HCT116 (cell line): ENCODE measurements at regions not wholly inside any gene's neighbourhood (a gene's known extent, or its start where the extent isn't known, plus 50 kb on each side); places are given as distances from the start of the nearest gene placed in this dataset.

Source experiments
- ATAC-seq: fragments of 200-7000 bp; cut with Tn5 transposase; 2 replicates; pipeline ENCODE4 v1.9.1; 2020; ENCODE audit warnings: mild to moderate bottlenecking, moderate library complexity
- BruUV-seq: library from RNA; stranded (reverse); fragments of 400-500 nt; replicated peaks from 2 replicates; lab custom pipeline; 2021; lab: Mats Ljungman, UMichigan
- CTCF ChIA-PET: fragments of 300-600 bp; sonication (Branson Sonifier 250); formaldehyde crosslinking; loops from one replicate; lab custom pipeline; 2021; ENCODE audit warnings: antibody characterized with exemption; lab: Charles Lee
- POLR2A ChIA-PET: fragments of 300-600, 350-600 bp; sonication (Branson Sonifier 250); formaldehyde crosslinking; loops from one replicate; lab custom pipeline; 2021; ENCODE audit warnings: antibody characterized with exemption; lab: Charles Lee
- RAD21 ChIA-PET, 2 experiments: fragments of 300-600 bp; sonication (Branson Sonifier 250); formaldehyde crosslinking; loops; one replicate each; lab custom pipeline; 2023; ENCODE audit warnings: low total read pairs in 2 of 2; ENCODE audit not compliant: uncharacterized antibody in 2 of 2, unreplicated experiment in 2 of 2, low non-redundant PET in 1 of 2; lab: Charles Lee
- DNase-seq: peaks from one replicate; pipeline ENCODE4 v3.0.0-alpha.2; 2010; ENCODE audit warnings: low read depth, low spot score
- H2AFZ ChIP-seq: fragments of 200-600 bp; shearing (Covaris generic), sonication (generic); 2 replicates; pipeline ENCODE4 v1.6.1; 2017; ENCODE audit warnings: low read depth, mixed run types, mixed read lengths, antibody characterized with exemption, low read length; ENCODE audit not compliant: poor library complexity, severe bottlenecking
- H3K27ac ChIP-seq: 2 replicates; pipeline ENCODE4 v1.5.1; 2012; ENCODE audit warnings: low read depth, low read length
- H3K27me3 ChIP-seq: fragments of 200-600 bp; sonication (generic); 2 replicates; pipeline ENCODE4 v1.6.1; 2016; ENCODE audit warnings: mixed run types, low read length, mixed read lengths; ENCODE audit not compliant: insufficient read depth
- H3K36me3 ChIP-seq, 2 experiments: fragments of 200-500 bp in 1 of 2; fragments of 200-600 bp in 1 of 2; sonication (Bioruptor generic) in 1 of 2; sonication (generic) in 1 of 2; 2 replicates each; pipeline versions ENCODE4 v1.5.1 to v1.6.1; 2014 to 2016; ENCODE audit warnings: low read length in 2 of 2, inconsistent platforms in 1 of 2, mixed read lengths in 1 of 2, mixed run types in 1 of 2; ENCODE audit not compliant: insufficient read depth in 2 of 2, control insufficient read depth in 1 of 2
- H3K4me1 ChIP-seq, 2 experiments: fragments of 200-600 bp in 1 of 2; sonication (generic) in 1 of 2; 2 replicates each; pipeline versions ENCODE4 v1.5.1 to v1.6.1; 2012 to 2017; ENCODE audit warnings: low read length in 2 of 2, inconsistent platforms in 1 of 2, mild to moderate bottlenecking in 1 of 2, mixed read lengths in 1 of 2, mixed run types in 1 of 2, moderate library complexity in 1 of 2; ENCODE audit not compliant: insufficient read depth in 2 of 2, control insufficient read depth in 1 of 2
- H3K4me2 ChIP-seq: fragments of 200-600 bp; sonication (generic); 2 replicates; pipeline ENCODE4 v1.6.1; 2017; ENCODE audit warnings: mixed run types, low read length, mixed read lengths
- H3K4me3 ChIP-seq, 2 experiments: fragments of 200-600 bp in 1 of 2; sonication (generic) in 1 of 2; replicated peaks in 1 of 2; 2 replicates each; pipeline ENCODE4 v1.5.1; 2011 to 2016; ENCODE audit warnings: low read length in 2 of 2, control low read depth in 1 of 2, low read depth in 1 of 2, mild to moderate bottlenecking in 1 of 2, mixed read lengths in 1 of 2, mixed run types in 1 of 2
- H3K79me2 ChIP-seq: fragments of 200-600 bp; sonication (generic); 2 replicates; pipeline ENCODE4 v1.6.1; 2017; ENCODE audit warnings: mild to moderate bottlenecking, mixed run types, low read length, moderate library complexity, mixed read lengths; ENCODE audit not compliant: insufficient read depth
- H3K9ac ChIP-seq: fragments of 200-600 bp; sonication (generic); 2 replicates; pipeline ENCODE4 v1.6.1; 2016; ENCODE audit warnings: low read length, mixed read lengths
- H3K9me2 ChIP-seq: fragments of 200-600 bp; sonication (generic), shearing (Covaris generic); 2 replicates; pipeline ENCODE4 v1.6.1; 2017; ENCODE audit warnings: mixed run types, mild to moderate bottlenecking, moderate library complexity; ENCODE audit not compliant: insufficient read depth
- H3K9me3 ChIP-seq, 2 experiments: fragments of 200-500 bp in 1 of 2; fragments of 200-600 bp in 1 of 2; sonication (Bioruptor generic) in 1 of 2; sonication (generic) in 1 of 2; 2 replicates each; pipeline ENCODE4 v1.6.1; 2014 to 2017; ENCODE audit warnings: low read length in 2 of 2, mixed read lengths in 2 of 2, inconsistent platforms in 1 of 2, low read depth in 1 of 2, mild to moderate bottlenecking in 1 of 2, mixed run types in 1 of 2, moderate library complexity in 1 of 2; ENCODE audit not compliant: control insufficient read depth in 1 of 2, insufficient read depth in 1 of 2
- H4K20me1 ChIP-seq: fragments of 200-600 bp; sonication (generic), shearing (Covaris generic); 2 replicates; pipeline ENCODE4 v1.6.1; 2017; ENCODE audit warnings: mixed run types, mild to moderate bottlenecking, moderate library complexity; ENCODE audit not compliant: insufficient read depth
- ATF3 ChIP-seq: IDR thresholded peaks from 2 replicates; pipeline ENCODE4 v1.6.1; 2012
- CBX3 ChIP-seq: IDR thresholded peaks from 2 replicates; pipeline ENCODE4 v1.6.1; 2012; ENCODE audit warnings: low read depth
- EGR1 ChIP-seq: IDR thresholded peaks from 2 replicates; pipeline ENCODE4 v1.6.1; 2012; ENCODE audit warnings: low read depth
- EZH2 ChIP-seq: fragments of 200-600 bp; sonication (generic); IDR thresholded peaks from 2 replicates; pipeline ENCODE4 v1.6.1; 2017; ENCODE audit warnings: antibody characterized with exemption, mixed run types
- EZH2phosphoT487 ChIP-seq: fragments of 200-600 bp; IDR thresholded peaks from 2 replicates; pipeline ENCODE4 v1.6.1; 2018; ENCODE audit warnings: antibody characterized with exemption, borderline replicate concordance
- FOSL1 ChIP-seq: IDR thresholded peaks from 2 replicates; pipeline ENCODE4 v1.6.1; 2012; ENCODE audit warnings: low read depth
- POLR2A ChIP-seq: IDR thresholded peaks from 2 replicates; pipeline ENCODE4 v1.7.0; 2011; ENCODE audit warnings: borderline replicate concordance; ENCODE audit not compliant: insufficient read depth, insufficient read length; ENCODE audit errors: extremely low read depth
- POLR2AphosphoS5 ChIP-seq: IDR thresholded peaks from 2 replicates; pipeline ENCODE4 v1.6.1; 2011; ENCODE audit warnings: mild to moderate bottlenecking, low read depth, low read length, moderate library complexity
- REST ChIP-seq: IDR thresholded peaks from 2 replicates; pipeline ENCODE4 v1.6.1; 2012; ENCODE audit warnings: low read depth
- SIN3A ChIP-seq: IDR thresholded peaks from 2 replicates; pipeline ENCODE4 v1.6.1; 2012; ENCODE audit warnings: low read depth
- SP1 ChIP-seq: IDR thresholded peaks from 2 replicates; pipeline ENCODE4 v1.6.1; 2012; ENCODE audit warnings: low read depth
- TCF7L2 ChIP-seq: IDR thresholded peaks from 2 replicates; pipeline ENCODE4 v1.7.0; 2011; ENCODE audit warnings: borderline replicate concordance, inconsistent platforms; ENCODE audit not compliant: insufficient read depth, insufficient read length; ENCODE audit errors: extremely low read depth
- YY1 ChIP-seq: IDR thresholded peaks from 2 replicates; pipeline ENCODE4 v1.6.1; 2011; ENCODE audit warnings: low read length, low read depth, moderate library complexity, mild to moderate bottlenecking; ENCODE audit not compliant: insufficient replicate concordance; ENCODE audit errors: extremely low read depth
- ZBTB33 ChIP-seq: IDR thresholded peaks from 2 replicates; pipeline ENCODE4 v1.6.1; 2011; ENCODE audit warnings: mild to moderate bottlenecking, low read length, moderate library complexity; ENCODE audit not compliant: insufficient replicate concordance; ENCODE audit errors: extremely low read depth
- ZFX ChIP-seq: fragments of 450-650 bp; IDR thresholded peaks from 2 replicates; pipeline ENCODE4 v1.6.1; 2017
- ZNF274 ChIP-seq: fragments of 200-500 bp; sonication (Bioruptor generic); IDR thresholded peaks from 2 replicates; pipeline ENCODE4 v1.6.1; 2014; ENCODE audit warnings: mild to moderate bottlenecking, low read depth, low read length, inconsistent platforms
- intact Hi-C: fragments of 100-400 bp; cut with micrococcal nuclease; formaldehyde crosslinking; loops from 2 replicates; pipeline ENCODE4 v1.10.0; 2022

- POLR2A ChIA-PET: no interaction called here
- Histone ChIP-seq H3K9me2 (no peaks in the 10 kb centered on the region), H3K36me3 (no peaks in the 10 kb centered on the region), H3K27me3 (no peaks in the 10 kb centered on the region), H3K9me3 (no peaks in the 10 kb centered on the region), H3K9ac (no peak overlapping the region), H3K4me3 (no peak overlapping the region), H2AFZ (no peak overlapping the region), H3K4me1 (peaks cover 2 to 9% of the 10 kb centered on the region in 2 experiments; a peak in 2 of 4 replicates), H4K20me1 (no peaks in the 10 kb centered on the region), H3K4me2 (no peak overlapping the region), H3K79me2 (no peaks in the 10 kb centered on the region), H3K27ac (no peak overlapping the region)
- no peak for TF ChIP-seq SIN3A
- TF ChIP-seq ZNF274: no peak
- TF ChIP-seq ATF3: no peak
- TF ChIP-seq FOSL1: no peak
- TF ChIP-seq EZH2: no peak
- no peak for TF ChIP-seq ZFX
- no peak for TF ChIP-seq CBX3
- no peak for TF ChIP-seq POLR2AphosphoS5
- no peak for TF ChIP-seq ZBTB33
- TF ChIP-seq POLR2A: no peak
- no peak for TF ChIP-seq TCF7L2
- TF ChIP-seq REST: no peak
- no peak for TF ChIP-seq EZH2phosphoT487
- TF ChIP-seq SP1: no peak
- TF ChIP-seq EGR1: no peak
- TF ChIP-seq YY1: no peak
- intact Hi-C loops: no loop called here
- ATAC-seq (no peak), DNase-seq (no peak)
- CTCF ChIA-PET: no interaction called here
- RAD21 ChIA-PET: interaction anchor here in 1 of 2 experiments (1.2 kb wide), 1 partner anchor 46 kb away, joined by 3 read pairs; no protein-coding TSS in a partner anchor
- no TSS peak for BruUV-seq
Observed at GRCh38 chr4:138916763-138917162, 98.8 kb upstream of the NOCT start.
